Caco-2 (cell line): ENCODE measurements at regions not wholly inside any gene's neighbourhood (a gene's known extent, or its start where the extent isn't known, plus 50 kb on each side); places are given as distances from the start of the nearest gene placed in this dataset.

Experiments used
- BruUV-seq: library from RNA; stranded (reverse); fragments of 400-500 nt; replicated peaks from 2 replicates; lab custom pipeline; 2021; lab: Mats Ljungman, UMichigan
- CTCF ChIA-PET: fragments of 300-600 bp; sonication (Branson Sonifier 250); formaldehyde crosslinking; loops from one replicate; lab custom pipeline; 2022; ENCODE audit warnings: antibody characterized with exemption; lab: Charles Lee
- POLR2A ChIA-PET: fragments of 300-600 bp; sonication (Branson Sonifier 250); formaldehyde crosslinking; loops from one replicate; lab custom pipeline; 2022; ENCODE audit warnings: antibody characterized with exemption; lab: Charles Lee
- DNase-seq, 2 experiments: peaks; one replicate each; pipeline versions ENCODE4 v3.0.0 to v3.0.0-alpha.2; 2020 to 2022
- H3K27me3 ChIP-seq: replicated peaks from 2 replicates; pipeline ENCODE4 v1.6.0; 2011; ENCODE audit warnings: low read length; ENCODE audit not compliant: control insufficient read depth, insufficient read depth
- H3K36me3 ChIP-seq: 2 replicates; pipeline ENCODE4 v1.5.1; 2011; ENCODE audit warnings: low read length; ENCODE audit not compliant: control insufficient read depth, insufficient read depth
- H3K4me1 ChIP-seq: fragments of 250-450 bp; sonication (Bioruptor Pico); 2 replicates; pipeline ENCODE4 v1.5.1; 2020; ENCODE audit warnings: mild to moderate bottlenecking
- H3K4me3 ChIP-seq: 2 replicates; pipeline ENCODE4 v1.5.1; 2011; ENCODE audit warnings: low read depth, mild to moderate bottlenecking, control low read depth, low read length
- H3K9me3 ChIP-seq: fragments of 250-450 bp; sonication (Bioruptor Pico); 2 replicates; pipeline ENCODE4 v1.5.1; 2020; ENCODE audit warnings: mild to moderate bottlenecking, moderate library complexity
- H3K27ac Mint-ChIP-seq: one replicate; pipeline ENCODE4 v1.8.0; 2022; ENCODE audit warnings: mixed read lengths; ENCODE audit not compliant: unreplicated experiment
- H3K27me3 Mint-ChIP-seq: one replicate; pipeline ENCODE4 v1.8.0; 2022; ENCODE audit warnings: mixed read lengths; ENCODE audit not compliant: insufficient read depth, unreplicated experiment
- H3K36me3 Mint-ChIP-seq: one replicate; pipeline ENCODE4 v1.8.0; 2022; ENCODE audit warnings: mild to moderate bottlenecking, mixed read lengths; ENCODE audit not compliant: insufficient read depth, unreplicated experiment
- H3K4me1 Mint-ChIP-seq: one replicate; pipeline ENCODE4 v1.8.0; 2022; ENCODE audit warnings: low read depth, mixed read lengths; ENCODE audit not compliant: unreplicated experiment
- H3K4me3 Mint-ChIP-seq: one replicate; pipeline ENCODE4 v1.8.0; 2022; ENCODE audit warnings: mild to moderate bottlenecking, moderate library complexity, mixed read lengths; ENCODE audit not compliant: unreplicated experiment
- H3K9me3 Mint-ChIP-seq: one replicate; pipeline ENCODE4 v1.8.0; 2022; ENCODE audit warnings: mixed read lengths; ENCODE audit not compliant: unreplicated experiment
- CTCF ChIP-seq, 2 experiments: fragments of 200-600 bp in 1 of 2; IDR thresholded peaks; 1 replicate in 1 of 2; 2 replicates in 1 of 2; pipeline versions ENCODE4 v1.5.1 to v1.8.0; 2011 to 2022; ENCODE audit warnings: antibody characterized with exemption in 1 of 2, control low read depth in 1 of 2, inconsistent platforms in 1 of 2, low read depth in 1 of 2, low read length in 1 of 2, mild to moderate bottlenecking in 1 of 2, moderate library complexity in 1 of 2; ENCODE audit not compliant: insufficient read depth in 1 of 2, severe bottlenecking in 1 of 2, unreplicated experiment in 1 of 2
- intact Hi-C: fragments of 100-400 bp; cut with micrococcal nuclease; formaldehyde crosslinking; loops from one replicate; pipeline ENCODE4 v1.10.0; 2022; ENCODE audit not compliant: unreplicated experiment

- Mint-ChIP-seq H3K36me3 (no peaks in the 10 kb centered on the region), H3K27ac (no peak overlapping the region), H3K27me3 (no peaks in the 10 kb centered on the region), H3K9me3 (peaks cover 6% of the 10 kb centered on the region), H3K4me3 (no peak overlapping the region), H3K4me1 (no peaks in the 10 kb centered on the region)
- BruUV-seq = no TSS peak
- intact Hi-C loops = no loop called here
- no peaks in the 10 kb centered on the region for H3K36me3 ChIP-seq
- H3K9me3 ChIP-seq = no peaks in the 10 kb centered on the region
- no peak for DNase-seq
- TF ChIP-seq CTCF (IDR thresholded peaks at IDR 0.05; ENCODE audit: insufficient read depth in 1 of 2, low read depth in 1 of 2, low read length in 1 of 2, severe bottlenecking in 1 of 2, unreplicated experiment in 1 of 2) = no peak
- CTCF ChIA-PET = no interaction called here
- no peaks in the 10 kb centered on the region for H3K27me3 ChIP-seq
- POLR2A ChIA-PET = no interaction called here
- no peaks in the 10 kb centered on the region for H3K4me1 ChIP-seq
- H3K4me3 ChIP-seq = no peak overlapping the region
These were observed 63.3 kb upstream of the RGMA start for GRCh38 chr15:93152360-93152759.

GRCh38 chr15:93150910-93151881 is 62.2 kb upstream of the RGMA start:
- no TSS peak for BruUV-seq
- no peaks in the 10 kb centered on the region for H3K27me3 ChIP-seq
- H3K9me3 ChIP-seq = no peaks in the 10 kb centered on the region
- ChIA-PET CTCF (no interaction called here), POLR2A (no interaction called here)
- Mint-ChIP-seq H3K27ac (no peak overlapping the region), H3K4me3 (no peak overlapping the region), H3K36me3 (no peaks in the 10 kb centered on the region), H3K27me3 (no peaks in the 10 kb centered on the region), H3K9me3 (peaks cover 6% of the 10 kb centered on the region), H3K4me1 (no peaks in the 10 kb centered on the region)
- H3K4me1 ChIP-seq = no peaks in the 10 kb centered on the region
- no peak for DNase-seq
- intact Hi-C loops = no loop called here
- TF ChIP-seq CTCF (IDR thresholded peaks at IDR 0.05; ENCODE audit: insufficient read depth in 1 of 2, low read depth in 1 of 2, low read length in 1 of 2, severe bottlenecking in 1 of 2, unreplicated experiment in 1 of 2) = no peak
- no peak overlapping the region for H3K4me3 ChIP-seq
- H3K36me3 ChIP-seq = no peaks in the 10 kb centered on the region

GRCh38 chr15:93146601-93147000 is 57.6 kb upstream of the RGMA start:
- Mint-ChIP-seq H3K36me3 (no peaks in the 10 kb centered on the region), H3K27me3 (no peaks in the 10 kb centered on the region), H3K4me1 (peaks cover 7% of the 10 kb centered on the region), H3K27ac (no peak overlapping the region), H3K9me3 (peaks cover 19% of the 10 kb centered on the region), H3K4me3 (no peak overlapping the region)
- Histone ChIP-seq H3K4me1 (no peaks in the 10 kb centered on the region), H3K27me3 (no peaks in the 10 kb centered on the region), H3K36me3 (no peaks in the 10 kb centered on the region), H3K4me3 (no peak overlapping the region), H3K9me3 (no peaks in the 10 kb centered on the region)
- ChIA-PET POLR2A (interaction anchor here (0.7 kb wide), 1 partner anchor 16 kb away, joined by 3 read pairs; no protein-coding TSS in a partner anchor), CTCF (no interaction called here)
- BruUV-seq = no TSS peak
- DNase-seq = no peak
- no peak for TF ChIP-seq CTCF (IDR thresholded peaks at IDR 0.05; ENCODE audit: insufficient read depth in 1 of 2, low read depth in 1 of 2, low read length in 1 of 2, severe bottlenecking in 1 of 2, unreplicated experiment in 1 of 2)
- intact Hi-C loops = loop anchor here (5.0 kb wide), 1 partner anchor 59 kb away; the partner anchor contains the start of gene RGMA
